Endodermal cell (in vitro differentiated cells): ENCODE measurements at regions not wholly inside any gene's neighbourhood (a gene's known extent, or its start where the extent isn't known, plus 50 kb on each side); places are given as distances from the start of the nearest gene placed in this dataset.

ENCODE experiments used
- DNase-seq: peaks from one replicate; pipeline ENCODE4 v3.0.0-alpha.2; 2017
- H3K27ac ChIP-seq: 2 replicates; pipeline ENCODE4 v1.5.1; 2013; ENCODE audit warnings: mild to moderate bottlenecking, low read depth, low read length, moderate library complexity
- H3K27me3 ChIP-seq: 2 replicates; pipeline ENCODE4 v1.6.1; 2013; ENCODE audit warnings: mild to moderate bottlenecking, low read length, moderate library complexity; ENCODE audit not compliant: insufficient read depth, control insufficient read depth, poor library complexity, severe bottlenecking
- H3K36me3 ChIP-seq: 2 replicates; pipeline ENCODE4 v1.7.0; 2013; ENCODE audit warnings: mild to moderate bottlenecking, low read length, moderate library complexity; ENCODE audit not compliant: control insufficient read depth, insufficient read depth
- H3K4me1 ChIP-seq: one replicate; pipeline ENCODE4 v1.7.0; 2013; ENCODE audit warnings: low read length; ENCODE audit not compliant: control insufficient read depth, insufficient read depth
- H3K4me3 ChIP-seq: 2 replicates; pipeline ENCODE4 v1.5.1; 2013; ENCODE audit warnings: mild to moderate bottlenecking, low read length, moderate library complexity
- H3K9ac ChIP-seq: 2 replicates; pipeline ENCODE4 v1.6.1; 2013; ENCODE audit warnings: mild to moderate bottlenecking, low read length, moderate library complexity; ENCODE audit not compliant: poor library complexity, severe bottlenecking; ENCODE audit errors: extremely low read depth
- H3K9me3 ChIP-seq: 2 replicates; pipeline ENCODE4 v1.6.1; 2013; ENCODE audit warnings: mild to moderate bottlenecking, low read length, moderate library complexity; ENCODE audit not compliant: control insufficient read depth
- H3K27ac Mint-ChIP-seq: 2 replicates; pipeline ENCODE4 v1.8.0; 2020; ENCODE audit warnings: mixed read lengths
- H3K27me3 Mint-ChIP-seq: 2 replicates; pipeline ENCODE4 v1.8.0; 2021; ENCODE audit warnings: mild to moderate bottlenecking, mixed read lengths; ENCODE audit not compliant: insufficient read depth
- H3K36me3 Mint-ChIP-seq: 2 replicates; pipeline ENCODE4 v1.8.0; 2020; ENCODE audit warnings: low read depth, mixed read lengths
- H3K4me1 Mint-ChIP-seq: 2 replicates; pipeline ENCODE4 v1.8.0; 2020; ENCODE audit warnings: mixed read lengths
- H3K4me3 Mint-ChIP-seq: 2 replicates; pipeline ENCODE4 v1.8.0; 2020; ENCODE audit warnings: mild to moderate bottlenecking, moderate library complexity, mixed read lengths
- H3K9me3 Mint-ChIP-seq: 2 replicates; pipeline ENCODE4 v1.8.0; 2020; ENCODE audit warnings: mild to moderate bottlenecking, mixed read lengths
- CTCF ChIP-seq: fragments of 200-600 bp; sonication (generic); conservative IDR thresholded peaks from 2 replicates; pipeline ENCODE4 v1.5.0; 2021; ENCODE audit warnings: antibody characterized with exemption, mild to moderate bottlenecking
- whole genome bisulfite sequencing, 2 experiments: methylation state at CpG; one replicate each; pipeline versions ENCODE4 v1.1.5 to v1.1.7; 2013; ENCODE audit warnings: missing lambda C conversion rate in 2 of 2, mixed read lengths in 1 of 2; ENCODE audit not compliant: insufficient coverage in 1 of 2, insufficient read length in 1 of 2; 5-methylcytosine and 5-hydroxymethylcytosine counted together

DNA sequence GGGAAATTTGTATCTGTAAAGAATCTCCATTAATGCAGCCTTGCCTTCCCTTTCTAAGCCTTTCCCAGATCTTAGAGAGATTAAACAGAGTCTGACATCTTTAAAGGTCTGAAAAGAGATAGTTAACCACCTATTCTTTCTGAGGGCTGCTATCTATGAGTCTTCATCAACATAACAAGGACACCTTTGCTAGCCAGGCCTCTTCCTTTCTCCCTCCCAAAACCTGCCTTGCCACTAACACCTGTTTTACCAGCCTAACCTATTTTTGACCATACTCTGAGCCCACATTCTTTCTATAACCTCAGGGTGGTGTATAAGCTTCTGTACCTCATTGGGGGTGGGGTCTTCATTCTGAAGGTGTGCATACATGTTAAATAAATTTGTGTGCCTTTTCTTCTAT lies 217.1 kb downstream of the IPMK start:
- no peak overlapping the region for H3K4me3 Mint-ChIP-seq
- peak; percentile 54 for DNase-seq

GRCh38 chr10:58048936-58049335 lies 218.8 kb downstream of the IPMK start:
- Mint-ChIP-seq H3K27ac (no peak overlapping the region), H3K9me3 (no peaks in the 10 kb centered on the region), H3K27me3 (no peaks in the 10 kb centered on the region), H3K4me3 (no peak overlapping the region), H3K36me3 (no peaks in the 10 kb centered on the region), H3K4me1 (peaks cover 29% of the 10 kb centered on the region)
- H3K4me3 ChIP-seq = no peak overlapping the region
- peaks cover 11% of the 10 kb centered on the region for H3K4me1 ChIP-seq
- no peak for TF ChIP-seq CTCF
- H3K36me3 ChIP-seq = no peaks in the 10 kb centered on the region
- 88 to 100% methylated on average over 1 to 2 of the region's 2 CpGs for WGBS, 2 experiments
- no peaks in the 10 kb centered on the region for H3K27me3 ChIP-seq
- no peaks in the 10 kb centered on the region for H3K9me3 ChIP-seq
- H3K9ac ChIP-seq = no peak overlapping the region
- no peak for DNase-seq
- no peak overlapping the region for H3K27ac ChIP-seq

More for the DNA sequence above, 217.1 kb downstream of the IPMK start:
- H3K9ac ChIP-seq = no peak overlapping the region
- peaks cover 11% of the 10 kb centered on the region for H3K4me1 ChIP-seq
- no peaks in the 10 kb centered on the region for H3K36me3 ChIP-seq
- H3K4me3 ChIP-seq = no peak overlapping the region
- H3K27ac ChIP-seq = no peak overlapping the region
- H3K27me3 Mint-ChIP-seq = no peaks in the 10 kb centered on the region
- H3K4me1 Mint-ChIP-seq = peaks cover 29% of the 10 kb centered on the region
- no peaks in the 10 kb centered on the region for H3K36me3 Mint-ChIP-seq
- H3K9me3 Mint-ChIP-seq = no peaks in the 10 kb centered on the region
- no peak for TF ChIP-seq CTCF
- H3K27me3 ChIP-seq = no peaks in the 10 kb centered on the region
- H3K27ac Mint-ChIP-seq = no peak overlapping the region
- H3K9me3 ChIP-seq = no peaks in the 10 kb centered on the region

DNA sequence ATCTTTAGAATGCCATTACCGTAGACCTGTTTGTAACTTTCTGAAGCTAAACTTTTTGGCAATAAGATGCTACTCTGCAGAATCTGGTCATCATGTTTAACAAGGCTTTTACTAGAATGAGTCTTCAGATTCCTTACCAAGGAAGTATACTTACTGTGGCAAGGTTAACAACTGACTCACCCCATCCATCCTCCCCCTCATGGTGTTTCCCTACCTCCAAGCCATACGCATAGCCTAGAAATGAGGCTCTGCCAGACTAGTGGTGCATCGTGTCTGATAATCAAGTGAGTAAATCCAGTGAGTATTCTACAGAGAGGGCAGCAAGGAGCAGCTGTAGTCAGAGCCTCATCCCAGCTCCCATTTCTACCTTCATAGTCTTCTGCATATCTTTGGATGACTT lies 223.6 kb downstream of the IPMK start:
- Histone ChIP-seq H3K9me3 (peaks cover 24% of the 10 kb centered on the region), H3K4me3 (no peak overlapping the region), H3K27ac (no peak overlapping the region), H3K4me1 (no peaks in the 10 kb centered on the region), H3K36me3 (no peaks in the 10 kb centered on the region), H3K9ac (no peak overlapping the region), H3K27me3 (no peaks in the 10 kb centered on the region)
- Mint-ChIP-seq H3K36me3 (peaks cover 3% of the 10 kb centered on the region), H3K27me3 (no peaks in the 10 kb centered on the region), H3K9me3 (peaks cover 12% of the 10 kb centered on the region), H3K4me1 (no peaks in the 10 kb centered on the region), H3K27ac (no peak overlapping the region), H3K4me3 (no peak overlapping the region)
- TF ChIP-seq CTCF = no peak
- no peak for DNase-seq
- 90 to 100% methylated on average over 2 to 3 of the region's 3 CpGs for WGBS, 2 experiments
